ENCODE measurements at regions not wholly inside any gene's neighbourhood (a gene's known extent, or its start where the extent isn't known, plus 50 kb on each side); places are given as distances from the start of the nearest gene placed in this dataset.
"Not testable (repeated sequence)": the region's sequence is repeated elsewhere in the genome, so short reads cannot be mapped to it uniquely, and the experiment has no call there.

DNA sequence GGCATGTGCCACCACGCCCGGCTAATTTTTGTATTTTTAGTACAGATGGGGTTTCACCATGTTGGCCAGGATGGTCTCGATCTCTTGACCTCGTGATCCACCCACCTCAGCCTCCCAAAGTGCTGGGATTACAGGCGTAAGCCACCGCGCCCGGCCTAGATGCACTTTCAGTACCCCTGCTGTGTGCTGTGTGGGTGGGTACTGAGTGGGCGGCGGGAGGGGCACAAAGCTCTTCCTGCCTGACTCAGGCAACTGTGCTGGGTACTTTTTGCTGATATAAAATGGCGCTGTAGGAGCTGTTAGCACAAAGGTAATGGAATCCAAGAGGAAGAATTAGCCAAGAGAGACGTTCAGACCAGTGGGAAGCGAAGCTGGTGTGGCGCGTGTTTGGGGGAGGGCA lies 79.6 kb upstream of the HES1 start:
- TF ChIP-seq, protein P1, sequence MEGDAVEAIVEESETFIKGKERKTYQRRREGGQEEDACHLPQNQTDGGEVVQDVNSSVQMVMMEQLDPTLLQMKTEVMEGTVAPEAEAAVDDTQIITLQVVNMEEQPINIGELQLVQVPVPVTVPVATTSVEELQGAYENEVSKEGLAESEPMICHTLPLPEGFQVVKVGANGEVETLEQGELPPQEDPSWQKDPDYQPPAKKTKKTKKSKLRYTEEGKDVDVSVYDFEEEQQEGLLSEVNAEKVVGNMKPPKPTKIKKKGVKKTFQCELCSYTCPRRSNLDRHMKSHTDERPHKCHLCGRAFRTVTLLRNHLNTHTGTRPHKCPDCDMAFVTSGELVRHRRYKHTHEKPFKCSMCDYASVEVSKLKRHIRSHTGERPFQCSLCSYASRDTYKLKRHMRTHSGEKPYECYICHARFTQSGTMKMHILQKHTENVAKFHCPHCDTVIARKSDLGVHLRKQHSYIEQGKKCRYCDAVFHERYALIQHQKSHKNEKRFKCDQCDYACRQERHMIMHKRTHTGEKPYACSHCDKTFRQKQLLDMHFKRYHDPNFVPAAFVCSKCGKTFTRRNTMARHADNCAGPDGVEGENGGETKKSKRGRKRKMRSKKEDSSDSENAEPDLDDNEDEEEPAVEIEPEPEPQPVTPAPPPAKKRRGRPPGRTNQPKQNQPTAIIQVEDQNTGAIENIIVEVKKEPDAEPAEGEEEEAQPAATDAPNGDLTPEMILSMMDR (IDR thresholded peaks at IDR 0.05; ENCODE audit: low read depth, low read length, poor library complexity, severe bottlenecking) = not testable (repeated sequence)
- not testable (repeated sequence) for TF ChIP-seq EZH2phosphoT487 (IDR thresholded peaks at IDR 0.05; ENCODE audit: borderline replicate concordance, low read length)
